Esophagus muscularis mucosa (tissue), 4 donors: ENCODE measurements at regions not wholly inside any gene's neighbourhood (a gene's known extent, or its start where the extent isn't known, plus 50 kb on each side); places are given as distances from the start of the nearest gene placed in this dataset.

Experiments used
- DNase-seq: peaks from one replicate; pipeline ENCODE4 v3.0.0-alpha.2; 2017; ENCODE audit errors: extremely low spot score
- H3K27ac ChIP-seq, 4 donors: fragments of 200-600 bp; sonication (generic); replicated peaks in 1 of 4; 1 replicate in 3 of 4; 2 replicates in 1 of 4; pipeline ENCODE4 v1.5.1; 2016 to 2019; ENCODE audit warnings: mild to moderate bottlenecking in 1 of 4
- H3K27me3 ChIP-seq, 4 donors: fragments of 200-600 bp; sonication (generic); one replicate each; pipeline versions ENCODE4 v1.5.1 to v1.6.0; 2016 to 2019
- H3K36me3 ChIP-seq, 4 donors: fragments of 200-600 bp; sonication (generic); one replicate each; pipeline ENCODE4 v1.5.1; 2016 to 2019
- H3K4me1 ChIP-seq, 4 donors: fragments of 200-600 bp; sonication (generic); one replicate each; pipeline ENCODE4 v1.5.1; 2016 to 2019
- H3K4me3 ChIP-seq, 4 donors: fragments of 200-600 bp; sonication (generic); 1 replicate in 2 of 4; 2 replicates in 2 of 4; pipeline ENCODE4 v1.5.1; 2016 to 2019; ENCODE audit warnings: mild to moderate bottlenecking in 4 of 4, moderate library complexity in 1 of 4
- H3K9me3 ChIP-seq, 4 donors: fragments of 200-600 bp; sonication (generic); 1 replicate in 3 of 4; 2 replicates in 1 of 4; pipeline ENCODE4 v1.5.1; 2016 to 2019
- CTCF ChIP-seq, 3 experiments: fragments of 200-600 bp in 2 of 3; fragments of 450-650 bp in 1 of 3; sonication (generic) in 2 of 3; IDR thresholded peaks; one replicate each; pipeline ENCODE4 v1.5.1; 2017 to 2019; ENCODE audit warnings: antibody characterized with exemption in 3 of 3, mild to moderate bottlenecking in 2 of 3, moderate library complexity in 1 of 3
- EP300 ChIP-seq: sonication (generic); formaldehyde crosslinking; IDR thresholded peaks from one replicate; pipeline ENCODE4 v1.6.1; 2017; ENCODE audit warnings: antibody characterized with exemption
- POLR2A ChIP-seq: fragments of 450-650 bp; IDR thresholded peaks from one replicate; pipeline ENCODE4 v1.6.1; 2017; ENCODE audit warnings: antibody characterized with exemption, moderate library complexity, mild to moderate bottlenecking, low read depth
- POLR2AphosphoS5 ChIP-seq, 2 donors: sonication (generic); formaldehyde crosslinking; IDR thresholded peaks; one replicate each; pipeline ENCODE4 v1.6.1; 2017; ENCODE audit warnings: antibody characterized with exemption in 2 of 2
- WGBS: methylation state at CpG from one replicate; pipeline ENCODE4 v1.1.5; 2018; 5-methylcytosine and 5-hydroxymethylcytosine counted together
- intact Hi-C: fragments of 100-400 bp; cut with DNase I; formaldehyde crosslinking; loops from one replicate; pipeline ENCODE4 v1.15.1; 2023

GRCh38 chr4:133759428-133759827 is 442.2 kb downstream of the PABPC4L start:
- intact Hi-C loops = no loop called here
- no peak for TF ChIP-seq CTCF (IDR thresholded peaks at IDR 0.05)
- no peak for TF ChIP-seq POLR2A
- TF ChIP-seq EP300 = no peak
- TF ChIP-seq POLR2AphosphoS5 (IDR thresholded peaks at IDR 0.05) = no peak
- H3K36me3 ChIP-seq = no peaks in the 10 kb centered on the region
- H3K4me1 ChIP-seq = no peaks in the 10 kb centered on the region
- no peaks in the 10 kb centered on the region for H3K9me3 ChIP-seq
- no peaks in the 10 kb centered on the region for H3K27me3 ChIP-seq
- no peak for DNase-seq
- WGBS = 70% methylated on average over 2 of the region's 7 CpGs
- H3K4me3 ChIP-seq = no peak overlapping the region
- H3K27ac ChIP-seq = no peak overlapping the region

GRCh38 chr4:133741766-133742165 is 459.8 kb downstream of the PABPC4L start:
- 77% methylated on average over 3 of the region's 3 CpGs for WGBS
- H3K4me1 ChIP-seq = no peaks in the 10 kb centered on the region
- no peaks in the 10 kb centered on the region for H3K36me3 ChIP-seq
- H3K4me3 ChIP-seq = no peak overlapping the region
- no peaks in the 10 kb centered on the region for H3K27me3 ChIP-seq
- TF ChIP-seq POLR2AphosphoS5 (IDR thresholded peaks at IDR 0.05) (no peak), POLR2A (no peak), CTCF (IDR thresholded peaks at IDR 0.05) (no peak), EP300 (no peak)
- no peak overlapping the region for H3K27ac ChIP-seq
- intact Hi-C loops = no loop called here
- DNase-seq = no peak
- no peaks in the 10 kb centered on the region for H3K9me3 ChIP-seq

GRCh38 chr4:133720001-133720400 is 481.6 kb downstream of the PABPC4L start:
- no peak overlapping the region for H3K27ac ChIP-seq
- no peaks in the 10 kb centered on the region for H3K36me3 ChIP-seq
- no peaks in the 10 kb centered on the region for H3K27me3 ChIP-seq
- H3K9me3 ChIP-seq = no peaks in the 10 kb centered on the region
- 62% methylated on average over 2 of the region's 2 CpGs for WGBS
- TF ChIP-seq POLR2A (no peak), POLR2AphosphoS5 (IDR thresholded peaks at IDR 0.05) (no peak), CTCF (IDR thresholded peaks at IDR 0.05) (no peak), EP300 (no peak)
- intact Hi-C loops = no loop called here
- H3K4me3 ChIP-seq = no peak overlapping the region
- DNase-seq = no peak
- no peaks in the 10 kb centered on the region for H3K4me1 ChIP-seq

- no peak overlapping the region for H3K4me3 ChIP-seq
- H3K27me3 ChIP-seq = no peaks in the 10 kb centered on the region
- no peak for TF ChIP-seq EP300
- TF ChIP-seq POLR2AphosphoS5 (IDR thresholded peaks at IDR 0.05) = no peak
- TF ChIP-seq POLR2A = no peak
- TF ChIP-seq CTCF (IDR thresholded peaks at IDR 0.05) = no peak
- DNase-seq = no peak
- no peaks in the 10 kb centered on the region for H3K36me3 ChIP-seq
- intact Hi-C loops = no loop called here
- H3K27ac ChIP-seq = no peak overlapping the region
- no peaks in the 10 kb centered on the region for H3K9me3 ChIP-seq
- no peaks in the 10 kb centered on the region for H3K4me1 ChIP-seq
Measured at GRCh38 chr4:133719098-133719497, 482.5 kb downstream of the PABPC4L start.

GRCh38 chr4:133714211-133714610 is 487.4 kb downstream of the PABPC4L start:
- Histone ChIP-seq H3K4me3 (no peak overlapping the region), H3K9me3 (no peaks in the 10 kb centered on the region), H3K4me1 (no peaks in the 10 kb centered on the region), H3K27ac (no peak overlapping the region), H3K27me3 (no peaks in the 10 kb centered on the region), H3K36me3 (no peaks in the 10 kb centered on the region)
- TF ChIP-seq EP300 (no peak), POLR2A (no peak), POLR2AphosphoS5 (IDR thresholded peaks at IDR 0.05) (no peak), CTCF (IDR thresholded peaks at IDR 0.05) (no peak)
- intact Hi-C loops = no loop called here
- no peak for DNase-seq
